ENCODE measurements at regions not wholly inside any gene's neighbourhood (a gene's known extent, or its start where the extent isn't known, plus 50 kb on each side); places are given as distances from the start of the nearest gene placed in this dataset.

DNA sequence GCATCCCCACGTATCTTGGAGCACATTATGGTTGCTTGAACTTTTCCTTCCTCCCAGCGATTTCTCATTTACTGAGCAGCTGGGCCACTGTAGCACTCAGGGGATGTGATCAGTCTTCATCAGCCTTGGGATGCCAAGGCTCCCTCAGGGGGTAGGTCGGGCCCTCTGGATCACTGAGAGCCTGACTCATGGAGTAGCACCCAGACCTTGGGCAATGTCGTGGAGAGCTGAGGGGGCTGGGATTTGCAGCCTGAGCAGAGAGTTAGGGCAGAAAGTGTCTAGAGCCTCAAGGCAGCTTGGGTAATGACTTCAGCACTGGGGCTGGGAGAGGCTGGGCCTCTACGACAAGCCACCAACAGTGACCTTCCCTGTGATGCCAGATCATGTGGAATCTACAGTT, 86.5 kb upstream of the CXCL12 start:
- intact Hi-C loops (cut with DNase I), result no loop called here
- DNase-seq (no peak), ATAC-seq (no peak)

DNA sequence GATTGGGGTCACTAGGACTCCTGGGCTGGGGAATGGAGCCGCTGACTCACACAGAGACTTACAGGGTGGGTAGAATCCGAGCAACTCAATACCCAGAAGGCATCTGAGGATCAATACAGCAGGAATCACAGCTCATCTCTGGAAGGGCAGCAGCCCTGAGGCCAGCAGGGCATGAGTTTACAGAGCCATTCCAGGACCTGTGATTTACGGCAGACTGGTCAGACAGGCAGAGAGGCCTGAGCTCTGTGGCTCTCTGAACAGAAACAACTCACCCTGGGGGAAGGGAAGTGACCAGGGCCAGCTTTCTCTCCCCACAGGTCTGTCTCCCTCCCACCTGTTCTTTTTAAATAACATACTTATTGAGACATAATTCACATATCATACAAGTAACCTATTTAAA, 88.2 kb upstream of the CXCL12 start:
- no peak for ATAC-seq
- no peak for DNase-seq
- intact Hi-C loops (cut with DNase I), result no loop called here

DNA sequence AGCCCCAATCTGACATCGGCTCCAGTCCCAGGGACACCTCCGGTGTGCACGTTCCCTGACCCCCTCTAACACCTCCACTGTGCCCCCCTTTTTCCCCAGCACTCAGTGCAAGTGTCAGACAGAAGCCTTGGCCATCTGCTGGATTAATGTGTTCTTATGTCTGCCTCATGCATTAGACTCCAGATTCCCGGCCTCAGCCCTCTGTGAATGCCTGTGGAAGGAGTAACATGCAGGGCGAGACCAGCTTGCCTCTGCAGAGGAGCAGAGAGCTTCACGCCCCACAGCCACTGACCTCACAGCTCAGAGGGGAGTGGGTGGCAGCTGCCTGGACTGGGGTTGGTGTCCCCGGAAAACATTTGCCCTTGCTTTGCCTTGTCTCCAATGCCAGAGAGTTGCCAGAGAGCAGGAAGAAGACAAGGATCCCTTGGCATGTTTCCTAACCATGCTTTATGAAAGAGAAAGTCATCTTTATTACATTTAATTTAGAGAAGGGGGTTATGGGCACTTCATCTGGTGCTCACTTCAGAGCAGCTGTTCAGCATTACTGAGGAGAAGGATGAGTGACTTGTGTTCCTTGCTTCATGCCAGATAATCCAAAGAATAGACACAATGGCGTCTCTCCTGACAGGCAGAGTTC, 91.6 kb upstream of the CXCL12 start:
- DNase-seq, result no peak
- intact Hi-C loops (cut with DNase I), result no loop called here
- ATAC-seq, result no peak

DNA sequence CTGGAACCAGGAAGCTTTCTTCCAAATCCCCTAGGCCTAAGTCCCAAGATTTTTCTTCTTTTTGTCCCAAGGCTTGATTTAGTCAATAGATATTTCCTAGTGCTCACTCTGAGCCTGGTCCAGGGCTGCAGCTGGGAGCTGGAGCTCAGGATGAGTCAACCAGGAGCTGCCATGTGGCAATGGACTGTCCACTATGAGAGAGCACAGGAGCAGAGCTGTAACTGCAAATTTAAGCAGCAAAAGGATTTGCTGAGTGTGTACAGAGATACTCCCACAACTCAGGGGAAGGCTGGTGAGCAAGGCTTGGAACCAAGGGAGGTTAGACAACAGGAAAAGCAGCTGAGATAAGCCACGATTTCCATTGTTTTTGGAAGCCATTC, 92.1 kb upstream of the CXCL12 start:
- intact Hi-C loops (cut with DNase I), result no loop called here
- peak; percentile 38 for DNase-seq
- peak; percentile 23 to 87 for ATAC-seq

DNA sequence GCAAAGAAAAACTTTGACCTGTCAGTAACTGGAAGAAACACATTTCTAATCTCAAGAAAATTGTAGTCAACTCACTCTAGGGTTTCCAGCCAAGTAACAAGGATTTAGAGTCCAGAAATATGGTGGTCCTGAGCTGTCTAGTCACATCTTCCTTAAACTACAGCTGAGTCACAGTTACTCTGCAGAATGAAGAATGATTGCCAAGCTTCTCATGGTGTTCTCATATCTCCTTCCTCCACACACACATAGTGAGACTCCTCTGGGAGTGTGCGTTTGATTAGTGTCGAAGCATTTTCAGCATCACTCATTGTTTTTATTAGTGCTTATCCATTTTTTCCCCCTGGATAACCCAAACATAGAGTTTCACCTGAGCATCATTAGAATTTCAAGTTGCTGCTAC, 93.1 kb upstream of the CXCL12 start:
- DNase-seq (no peak), ATAC-seq (peak; percentile 45 to 92)
- intact Hi-C loops (cut with DNase I), result no loop called here

DNA sequence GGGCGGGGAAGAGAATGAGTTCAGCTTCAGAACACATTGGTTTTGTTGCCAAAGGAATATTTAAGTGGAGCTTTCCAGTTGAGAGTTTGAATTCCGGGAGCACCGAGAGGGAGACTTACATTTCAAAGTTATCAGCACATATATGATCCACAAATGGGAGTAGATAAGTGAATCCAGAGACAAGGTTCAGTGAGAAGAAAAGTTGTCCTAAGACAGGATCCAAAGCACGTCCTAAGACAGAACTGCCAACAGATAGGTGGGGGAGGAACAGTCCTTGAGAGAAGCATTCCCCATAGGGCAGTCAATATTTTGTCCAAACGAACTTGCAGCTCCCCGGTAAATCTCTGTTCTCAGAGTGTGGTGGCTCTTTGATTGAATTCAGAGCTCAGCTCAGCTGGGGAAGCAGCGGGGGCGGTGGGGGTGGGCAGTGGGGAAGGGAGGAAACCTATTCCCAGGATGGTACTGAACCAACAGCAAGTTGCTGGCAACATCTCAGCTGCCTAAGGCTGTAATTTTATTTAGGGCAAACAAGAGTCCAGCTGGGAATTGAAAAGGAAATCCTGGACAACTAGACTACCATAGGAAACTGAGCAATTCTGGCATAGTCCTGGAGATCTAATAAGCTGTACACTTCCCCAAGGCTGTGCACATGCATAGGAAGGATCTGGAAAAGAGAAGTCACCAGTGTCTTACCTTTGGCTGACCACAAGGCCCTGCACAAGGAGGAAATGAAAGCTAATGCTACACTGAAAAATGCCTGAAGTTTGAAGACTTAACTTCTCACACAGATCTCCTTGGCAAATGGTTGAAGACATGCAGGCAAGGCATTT, 94.2 kb upstream of the CXCL12 start:
- intact Hi-C loops (cut with DNase I), result no loop called here

DNA sequence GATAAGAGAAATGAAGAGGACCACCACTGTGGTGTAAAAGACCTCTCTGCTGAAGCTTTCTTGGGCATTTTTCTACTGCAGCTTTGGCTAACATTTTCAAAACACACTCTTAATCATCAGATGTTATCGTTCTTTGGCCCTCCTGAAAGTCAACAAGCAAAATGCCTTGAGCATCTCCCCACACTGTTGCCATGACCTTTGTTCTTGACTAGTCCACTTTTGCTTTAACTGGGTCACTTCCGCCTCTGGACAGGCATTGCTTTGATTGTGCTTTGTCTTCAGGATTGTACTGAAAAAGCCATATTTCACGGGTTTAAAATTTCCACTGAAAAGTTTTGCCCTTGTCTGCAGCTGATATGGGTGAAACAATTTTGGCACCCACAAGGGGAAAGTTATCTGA, 107.8 kb upstream of the CXCL12 start:
- intact Hi-C loops (cut with DNase I), result no loop called here
- no peak for DNase-seq
- no peak for ATAC-seq

More for the DNA sequence above, 94.2 kb upstream of the CXCL12 start:
- ATAC-seq (peak; percentile 40 to 85), DNase-seq (no peak)

DNA sequence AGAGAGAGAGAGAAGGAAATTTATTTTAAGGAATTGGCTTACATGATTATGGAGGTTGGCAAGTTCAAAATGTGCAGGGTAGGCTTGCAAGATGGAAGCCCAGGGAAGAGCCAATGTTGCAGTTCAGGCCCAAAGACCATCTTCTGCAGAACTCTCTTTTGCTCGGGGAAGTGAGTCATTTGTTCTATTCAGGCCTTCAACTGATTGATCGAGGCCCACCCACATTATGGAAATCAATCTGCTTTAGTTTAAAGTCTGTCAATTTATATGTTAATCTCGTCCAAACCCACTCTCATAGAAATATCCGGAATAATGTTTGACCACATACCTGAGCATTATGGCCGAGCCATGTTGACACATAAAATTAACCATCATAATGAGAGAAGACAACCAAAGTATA, 113.3 kb upstream of the CXCL12 start:
- no peak for DNase-seq
- ATAC-seq, result no peak
- intact Hi-C loops (cut with DNase I), result no loop called here

DNA sequence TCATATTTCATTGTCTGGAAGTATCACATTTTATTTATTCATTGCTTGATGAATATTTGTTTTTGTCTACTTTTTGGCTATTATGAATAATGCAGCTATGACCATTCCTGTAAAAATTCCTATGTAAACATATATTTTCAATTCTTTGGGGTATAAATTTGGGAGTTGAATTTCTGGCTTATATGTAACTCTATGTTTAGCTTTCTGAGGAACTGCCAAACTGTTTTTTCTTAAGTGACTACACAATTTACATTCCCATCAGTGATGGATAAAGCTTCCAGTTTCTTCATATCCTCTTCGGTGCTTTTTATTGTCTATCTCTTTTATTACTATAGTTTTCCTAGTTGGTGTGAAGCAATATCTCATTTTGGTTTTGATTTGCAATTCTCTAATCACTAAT, 115.6 kb upstream of the CXCL12 start:
- ATAC-seq, result no peak
- intact Hi-C loops (cut with DNase I), result no loop called here
- DNase-seq, result no peak

DNA sequence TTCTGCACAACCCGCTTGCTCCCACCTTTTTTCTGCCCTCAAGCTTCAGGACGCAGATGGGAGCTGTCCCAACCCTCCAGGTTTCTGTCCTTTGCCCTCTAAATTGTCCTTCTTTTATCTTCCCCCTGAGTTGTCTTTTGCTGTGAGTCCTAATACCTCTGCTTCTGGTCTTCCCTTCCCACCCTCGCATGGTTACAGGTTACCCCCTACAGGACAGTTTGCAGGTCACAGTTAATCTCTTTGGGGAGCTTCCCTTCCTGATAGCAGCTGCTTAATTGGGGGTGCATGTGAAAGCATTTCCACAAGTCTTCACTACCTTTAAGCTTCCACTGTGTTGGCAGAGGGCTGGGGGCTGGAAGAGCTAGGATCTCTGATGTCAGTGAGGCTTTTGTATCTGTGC, 121.5 kb upstream of the CXCL12 start:
- intact Hi-C loops (cut with DNase I), result no loop called here
- ATAC-seq, result no peak
- DNase-seq, result no peak

DNA sequence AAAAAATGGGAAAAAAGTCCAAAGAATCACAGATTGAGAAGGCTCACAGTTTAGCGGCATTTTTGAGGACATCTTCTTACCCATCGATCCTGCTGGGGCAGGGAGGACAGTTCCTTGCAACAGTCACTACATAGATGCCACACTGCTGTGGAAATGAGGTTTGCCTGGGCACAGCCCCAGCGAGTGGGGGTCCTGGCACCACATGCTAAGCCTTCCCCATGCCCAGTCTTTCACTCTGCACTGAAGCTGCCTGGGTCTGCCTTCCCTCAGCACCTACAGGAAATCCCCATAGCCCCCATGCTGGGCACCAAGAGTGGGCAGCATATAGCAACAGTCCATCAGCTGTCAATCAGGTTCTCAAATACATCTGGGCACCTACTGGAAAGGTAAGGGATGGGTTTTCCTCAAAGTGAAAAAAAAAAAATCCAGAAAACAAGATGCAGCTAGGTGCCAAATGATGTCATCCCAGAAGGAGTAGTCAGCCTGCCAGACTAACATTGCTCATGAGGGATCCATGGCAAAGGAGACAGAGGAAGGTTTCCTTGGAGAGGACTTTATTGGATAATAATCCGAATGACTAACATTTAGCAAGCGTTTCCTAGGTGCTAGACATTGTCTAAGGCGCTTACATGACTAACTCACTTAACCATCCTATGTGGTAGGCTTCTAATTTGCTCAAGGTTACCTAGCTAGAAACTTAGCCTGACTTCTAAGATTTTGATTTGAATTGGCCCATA, 125.7 kb upstream of the CXCL12 start:
- intact Hi-C loops (cut with DNase I), result no loop called here

DNA sequence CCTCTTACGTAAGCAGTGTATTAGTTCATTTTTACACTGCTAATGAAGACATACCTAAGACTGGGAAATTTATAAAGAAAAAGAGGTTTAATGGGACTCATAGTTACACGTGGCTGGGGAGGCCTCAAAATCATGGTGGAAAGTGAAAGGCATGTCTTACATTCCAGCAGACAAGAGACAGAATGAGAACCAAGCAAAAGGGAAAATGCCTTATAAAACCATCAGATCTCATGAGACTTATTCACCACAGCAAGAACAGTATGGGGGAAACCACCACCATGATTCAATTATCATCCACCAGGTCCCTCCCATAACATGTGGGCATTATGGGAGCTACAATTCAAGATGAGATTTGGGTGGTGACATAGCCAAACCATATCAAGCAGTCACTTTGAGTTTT, 126.3 kb upstream of the CXCL12 start:
- ATAC-seq (no peak), DNase-seq (no peak)
- intact Hi-C loops (cut with DNase I), result no loop called here

More for the DNA sequence above, 125.7 kb upstream of the CXCL12 start:
- DNase-seq, result no peak
- ATAC-seq, result peak in 1 of 2 donors; percentile 79

DNA sequence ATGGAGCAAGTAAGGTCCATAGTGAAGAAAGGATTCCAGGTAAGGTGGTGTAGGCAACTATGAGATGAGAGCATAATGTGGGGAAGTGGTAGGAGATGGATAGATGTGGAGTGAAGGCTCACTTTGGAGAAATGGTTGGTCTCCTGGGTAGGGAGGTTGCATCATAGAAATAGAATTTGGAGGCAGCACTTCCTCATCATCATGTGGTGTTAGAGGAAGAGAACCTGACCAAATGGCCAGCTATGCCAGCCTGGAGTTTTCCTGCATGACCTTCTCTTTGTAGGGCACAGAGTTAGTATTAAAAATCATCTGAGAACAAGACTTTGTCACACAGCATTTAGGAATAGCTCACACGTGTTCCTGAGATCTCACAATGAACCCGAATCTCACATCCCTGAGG, 126.7 kb upstream of the CXCL12 start:
- intact Hi-C loops (cut with DNase I), result no loop called here

DNA sequence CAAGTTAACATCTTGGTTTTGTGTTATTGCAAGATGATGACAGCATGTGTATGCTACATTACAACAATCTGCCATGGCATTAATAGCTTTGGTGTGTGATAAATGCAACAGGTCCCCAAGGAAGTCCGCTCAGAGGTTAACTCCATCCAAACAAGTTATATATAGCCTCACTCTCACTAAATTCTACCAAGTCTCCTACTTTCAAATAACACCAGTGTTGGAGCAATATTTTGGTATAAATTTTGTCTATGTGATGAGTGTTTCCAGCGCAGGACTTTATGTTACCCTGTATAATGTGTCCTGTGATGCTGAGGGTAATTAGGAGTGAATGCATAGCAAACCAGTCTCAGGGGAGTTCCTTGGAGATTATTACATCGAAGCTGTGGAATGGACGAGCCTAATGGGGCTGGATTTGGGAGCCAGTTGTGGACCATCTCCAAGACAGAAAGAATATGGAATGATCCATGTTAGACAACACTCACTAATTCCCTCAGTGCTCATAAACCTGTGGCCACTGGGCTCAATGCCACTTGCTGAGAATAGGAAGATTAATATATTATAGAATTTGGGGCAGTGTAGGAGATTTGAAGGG, 127.6 kb upstream of the CXCL12 start:
- intact Hi-C loops (cut with DNase I), result no loop called here
- no peak for ATAC-seq
- DNase-seq, result no peak

More for the DNA sequence above, 126.7 kb upstream of the CXCL12 start:
- DNase-seq (no peak), ATAC-seq (no peak)

DNA sequence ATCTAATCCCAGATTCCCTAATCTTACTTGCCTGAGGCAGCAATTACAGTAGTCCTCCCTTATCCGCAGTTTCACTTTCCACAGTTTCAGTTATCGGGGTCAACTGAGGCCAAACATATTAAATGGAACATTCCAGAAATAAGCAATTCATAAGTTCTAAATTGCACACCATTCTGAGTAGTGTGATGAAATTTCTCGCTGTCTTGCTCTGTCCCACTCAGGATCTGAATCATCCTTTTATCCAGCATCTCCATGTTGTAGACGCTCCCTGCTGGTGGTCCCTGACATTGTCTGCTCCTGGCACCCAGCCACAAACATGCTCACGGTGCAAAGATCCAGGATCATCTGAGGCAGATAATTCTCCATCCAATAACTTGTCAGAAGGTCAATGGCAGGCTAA, 128.7 kb upstream of the CXCL12 start:
- intact Hi-C loops (cut with DNase I), result no loop called here
- no peak for ATAC-seq
- no peak for DNase-seq

DNA sequence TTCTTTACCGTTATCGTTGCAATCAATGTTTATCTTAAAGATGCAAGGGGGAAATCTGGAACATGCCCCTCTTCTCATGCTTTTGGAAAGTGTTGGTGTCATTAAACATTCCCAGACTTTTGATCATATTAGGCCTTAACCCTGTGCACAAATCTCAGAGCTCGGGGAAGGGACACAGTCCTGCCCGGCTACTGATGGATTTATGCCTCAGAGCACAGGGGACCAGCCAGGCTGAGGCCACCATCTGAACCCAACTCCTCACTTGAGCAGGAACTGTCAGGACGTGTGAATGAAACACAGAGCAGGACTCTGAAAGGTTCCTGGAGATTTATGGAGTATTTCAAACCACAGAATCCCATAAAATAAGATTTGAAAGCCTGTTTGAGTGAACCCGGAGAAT, 132.0 kb upstream of the CXCL12 start:
- ATAC-seq, result no peak
- DNase-seq, result no peak
- intact Hi-C loops (cut with DNase I), result no loop called here

DNA sequence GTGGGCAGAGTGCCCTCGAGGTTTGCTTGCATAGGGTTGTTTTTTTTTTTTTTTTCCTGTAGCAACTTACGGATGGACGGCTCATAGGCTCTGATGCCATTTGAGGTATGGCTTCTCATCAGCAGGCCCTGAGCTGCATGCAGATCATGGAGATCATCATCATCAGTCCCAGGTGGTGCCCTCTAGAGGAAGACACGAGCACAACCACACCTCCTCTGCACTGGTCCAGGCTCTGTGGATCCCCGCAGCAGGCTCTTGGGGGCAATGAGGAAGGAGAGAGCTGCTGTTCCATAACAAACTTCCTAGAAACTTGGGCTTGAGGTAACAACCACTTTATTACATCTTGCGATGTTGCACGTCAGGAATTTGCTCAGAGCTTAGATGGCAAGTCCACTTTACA, 132.7 kb upstream of the CXCL12 start:
- ATAC-seq, result no peak
- DNase-seq, result no peak
- intact Hi-C loops (cut with DNase I), result no loop called here

DNA sequence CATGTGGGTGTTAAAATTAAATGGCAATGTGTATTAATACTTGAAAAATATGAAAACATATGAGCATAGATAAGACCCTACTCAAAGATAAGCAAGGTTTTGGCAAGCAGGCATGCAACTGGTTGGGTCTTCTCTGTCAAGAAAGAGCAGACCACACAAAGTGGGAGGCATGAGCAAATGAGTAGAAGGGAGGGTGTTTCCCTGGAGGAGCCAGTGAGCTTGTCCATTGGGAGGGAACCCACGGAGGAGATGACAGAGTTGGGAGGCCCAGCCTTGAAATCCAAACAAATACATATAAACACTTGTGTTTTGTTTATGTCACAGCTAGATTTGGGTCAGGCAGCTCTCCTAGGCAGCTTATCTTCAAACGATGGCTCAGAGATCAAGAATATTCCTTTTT, 134.5 kb upstream of the CXCL12 start:
- intact Hi-C loops (cut with DNase I), result no loop called here
- DNase-seq, result no peak
- ATAC-seq, result no peak

DNA sequence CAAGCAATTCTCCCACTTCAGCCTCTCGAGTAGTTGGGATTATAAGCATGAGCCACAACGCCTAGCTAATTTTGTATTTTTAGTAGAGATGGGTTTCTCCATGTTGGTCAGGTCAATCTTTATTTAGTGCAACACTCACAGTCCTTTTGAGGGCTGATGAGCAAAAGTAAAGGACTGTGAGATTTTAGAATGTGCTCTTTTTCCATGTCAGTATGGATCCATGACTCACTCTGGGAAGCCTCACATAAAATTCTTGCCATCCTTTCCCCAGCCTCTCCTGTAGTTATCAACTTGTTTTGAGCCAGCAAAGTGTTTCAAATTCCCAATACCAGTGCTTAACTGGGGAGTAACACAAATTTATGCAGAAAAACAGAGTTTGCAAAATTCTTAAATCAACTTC, 135.8 kb upstream of the CXCL12 start:
- no peak for DNase-seq
- ATAC-seq, result no peak
- intact Hi-C loops (cut with DNase I), result no loop called here

DNA sequence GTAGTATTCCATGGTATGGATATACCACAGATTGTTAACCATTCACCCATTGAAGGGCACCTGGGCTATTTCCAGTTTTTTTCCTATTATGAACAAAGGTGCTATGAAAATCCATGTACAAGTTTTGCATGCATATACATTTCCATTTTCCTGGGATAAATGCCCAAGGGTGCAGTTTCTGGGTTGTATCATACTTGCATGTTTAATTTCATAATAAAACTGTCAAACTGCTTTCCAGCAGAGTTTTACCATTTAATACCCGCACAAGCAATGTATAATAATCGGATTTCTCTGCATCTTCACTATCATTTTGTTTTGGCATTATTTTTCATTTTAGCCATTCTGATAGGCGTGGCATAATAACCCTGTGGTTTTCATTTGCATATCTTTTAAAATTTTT, 154.3 kb upstream of the CXCL12 start:
- no peak for DNase-seq

More for the DNA sequence above, 154.3 kb upstream of the CXCL12 start:
- intact Hi-C loops (cut with DNase I), result no loop called here
- no peak for ATAC-seq

Measured in left cardiac atrium (tissue), 4 donors.